Endothelial cell of umbilical vein (primary cell): ENCODE measurements at regions not wholly inside any gene's neighbourhood (a gene's known extent, or its start where the extent isn't known, plus 50 kb on each side); places are given as distances from the start of the nearest gene placed in this dataset.

Experiments used
- BruUV-seq: library from RNA; stranded (reverse); fragments of 400-500 nt; replicated peaks from 2 replicates; lab custom pipeline; 2021; lab: Mats Ljungman, UMichigan
- CTCF ChIA-PET: fragments of 300-600, 350-600 bp; sonication (Branson Sonifier 250); formaldehyde crosslinking; loops from one replicate; lab custom pipeline; 2021; ENCODE audit warnings: antibody characterized with exemption, inconsistent platforms; lab: Charles Lee
- POLR2A ChIA-PET: fragments of 300-600, 350-600 bp; sonication (Branson Sonifier 250); formaldehyde crosslinking; loops from one replicate; lab custom pipeline; 2021; ENCODE audit warnings: antibody characterized with exemption, inconsistent platforms; lab: Charles Lee
- DNase-seq: peaks from one replicate; pipeline ENCODE4 v3.0.0-alpha.2; 2011; ENCODE audit warnings: low read depth, low spot score
- FAIRE-seq: peaks from 2 replicates; lab custom pipeline; 2011; peaks lifted over from hg19 to GRCh38; lab: Jason Lieb, UNC
- H2AFZ ChIP-seq: 2 replicates; pipeline ENCODE4 v1.6.0; 2012; ENCODE audit warnings: low read depth, low read length, control low read depth, inconsistent platforms
- H3K27ac ChIP-seq: 2 replicates; pipeline ENCODE4 v1.5.1; 2011; ENCODE audit warnings: low read depth, mild to moderate bottlenecking, control low read depth, low read length, moderate library complexity; ENCODE audit not compliant: insufficient read depth
- H3K27me3 ChIP-seq, 2 experiments: 2 replicates each; pipeline versions ENCODE4 v1.6.0 to v1.6.1; 2011; ENCODE audit warnings: low read length in 2 of 2, mixed read lengths in 1 of 2; ENCODE audit not compliant: control insufficient read depth in 2 of 2, insufficient read depth in 2 of 2
- H3K36me3 ChIP-seq, 2 experiments: 2 replicates in 1 of 2; 3 replicates in 1 of 2; pipeline ENCODE4 v1.5.1; 2011; ENCODE audit warnings: low read length in 2 of 2, mild to moderate bottlenecking in 1 of 2, moderate library complexity in 1 of 2; ENCODE audit not compliant: control insufficient read depth in 2 of 2, insufficient read depth in 2 of 2; ENCODE audit errors: extremely low read depth in 1 of 2
- H3K4me1 ChIP-seq: 3 replicates; pipeline ENCODE4 v1.5.1; 2011; ENCODE audit warnings: mild to moderate bottlenecking, low read length; ENCODE audit not compliant: control insufficient read depth, insufficient read depth; ENCODE audit errors: extremely low read depth
- H3K4me2 ChIP-seq: 2 replicates; pipeline ENCODE4 v1.6.1; 2011; ENCODE audit warnings: low read length, control low read depth, mixed read lengths; ENCODE audit not compliant: insufficient read depth
- H3K4me3 ChIP-seq, 3 experiments: fragments of 200-600 bp in 1 of 3; sonication (generic), shearing (Covaris generic) in 1 of 3; replicated peaks in 1 of 3; 2 replicates each; pipeline ENCODE4 v1.5.1; 2011 to 2016; ENCODE audit warnings: control low read depth in 3 of 3, low read length in 3 of 3, mild to moderate bottlenecking in 2 of 3, inconsistent platforms in 1 of 3, low read depth in 1 of 3, moderate library complexity in 1 of 3; ENCODE audit not compliant: insufficient read depth in 1 of 3
- H3K79me2 ChIP-seq: 2 replicates; pipeline ENCODE4 v1.6.0; 2012; ENCODE audit warnings: low read length, inconsistent platforms; ENCODE audit not compliant: control insufficient read depth, insufficient read depth
- H3K9ac ChIP-seq: replicated peaks from 2 replicates; pipeline ENCODE3; 2011; ENCODE audit warnings: low read length, control low read depth; ENCODE audit not compliant: insufficient read depth; ENCODE audit errors: extremely low read depth
- H3K9me1 ChIP-seq: replicated peaks from 3 replicates; pipeline ENCODE4 v1.6.0; 2011; ENCODE audit warnings: mild to moderate bottlenecking, low read length; ENCODE audit not compliant: control insufficient read depth, insufficient read depth; ENCODE audit errors: extremely low read depth
- H3K9me3 ChIP-seq: replicated peaks from 2 replicates; pipeline ENCODE4 v1.5.1; 2012; ENCODE audit warnings: low read length, inconsistent platforms; ENCODE audit not compliant: control insufficient read depth, insufficient read depth
- H4K20me1 ChIP-seq: replicated peaks from 2 replicates; pipeline ENCODE3; 2011; ENCODE audit warnings: mild to moderate bottlenecking, low read length; ENCODE audit not compliant: control insufficient read depth, insufficient read depth; ENCODE audit errors: extremely low read depth
- EZH2 ChIP-seq: IDR thresholded peaks from 2 replicates; pipeline ENCODE4 v1.6.1; 2012; ENCODE audit warnings: borderline replicate concordance, low read depth, mild to moderate bottlenecking, moderate library complexity, low read length, inconsistent platforms; ENCODE audit not compliant: severe bottlenecking
- FOS ChIP-seq: IDR thresholded peaks from 2 replicates; pipeline ENCODE4 v1.6.1; 2011; ENCODE audit warnings: mild to moderate bottlenecking, low read length, moderate library complexity, borderline replicate concordance; ENCODE audit not compliant: insufficient read depth
- GATA2 ChIP-seq: IDR thresholded peaks from 2 replicates; pipeline ENCODE4 v1.7.0; 2011; ENCODE audit warnings: low read depth, mild to moderate bottlenecking, moderate library complexity, mixed read lengths, low read length; ENCODE audit not compliant: insufficient read length, insufficient read depth
- JUN ChIP-seq: IDR thresholded peaks from 2 replicates; pipeline ENCODE4 v1.6.1; 2011; ENCODE audit warnings: borderline replicate concordance, low read depth; ENCODE audit not compliant: insufficient read length, insufficient read depth
- MAX ChIP-seq: IDR thresholded peaks from 2 replicates; pipeline ENCODE4 v1.6.1; 2011; ENCODE audit not compliant: insufficient read depth, insufficient read length
- MYC ChIP-seq: IDR thresholded peaks from one replicate; pipeline ENCODE4 v1.6.1; 2011; ENCODE audit warnings: mild to moderate bottlenecking, low read depth, low read length
- POLR2A ChIP-seq: IDR thresholded peaks from 2 replicates; pipeline ENCODE4 v1.6.1; 2012; ENCODE audit warnings: low read depth, mild to moderate bottlenecking, control low read depth, low read length
- POLR2AphosphoS5 ChIP-seq: IDR thresholded peaks from 2 replicates; pipeline ENCODE4 v1.6.1; 2012; ENCODE audit warnings: low read depth, mild to moderate bottlenecking, control low read depth, low read length, moderate library complexity; ENCODE audit not compliant: insufficient read depth
- dilution Hi-C: fragments of 300-500 bp; cut with MboI; formaldehyde crosslinking; loops from one replicate; pipeline ENCODE4 v1.15.0; 2019; ENCODE audit warnings: low sequenced_read_pairs; ENCODE audit not compliant: extremely low pct_ligation_motif_present
- intact Hi-C: fragments of 100-400 bp; cut with micrococcal nuclease; formaldehyde crosslinking; loops from one replicate; pipeline ENCODE4 v1.10.0; 2022
- TF ChIP-seq, protein P1 (sequence below), 2 donors: IDR thresholded peaks; 1 replicate in 1 of 2; 2 replicates in 1 of 2; pipeline ENCODE4 v1.5.1; 2011; ENCODE audit warnings: low read length in 2 of 2, mild to moderate bottlenecking in 2 of 2, moderate library complexity in 2 of 2, control low read depth in 1 of 2, inconsistent platforms in 1 of 2, low read depth in 1 of 2; ENCODE audit not compliant: insufficient read depth in 1 of 2; ENCODE audit errors: extremely low read depth in 1 of 2

GRCh38 chr2:220703279-220703678 is 868.8 kb downstream of the EPHA4 start:
- no TSS peak for BruUV-seq
- no peak for DNase-seq
- ChIA-PET POLR2A (no interaction called here), CTCF (no interaction called here)
- Histone ChIP-seq H3K4me2 (no peak overlapping the region), H3K4me3 (no peak overlapping the region), H3K79me2 (no peaks in the 10 kb centered on the region), H3K9me1 (no peaks in the 10 kb centered on the region), H2AFZ (no peak overlapping the region), H3K27me3 (no peaks in the 10 kb centered on the region), H4K20me1 (no peaks in the 10 kb centered on the region), H3K4me1 (no peaks in the 10 kb centered on the region), H3K27ac (no peak overlapping the region), H3K9me3 (no peaks in the 10 kb centered on the region), H3K36me3 (no peaks in the 10 kb centered on the region), H3K9ac (no peak overlapping the region)
- no peak for FAIRE-seq
- TF ChIP-seq POLR2A: no peak
- intact Hi-C loops (no loop called here), dilution Hi-C loops (no loop called here)

GRCh38 chr2:220704081-220704480 is 868.0 kb downstream of the EPHA4 start:
- Histone ChIP-seq H3K9me3 (no peaks in the 10 kb centered on the region), H3K4me1 (no peaks in the 10 kb centered on the region), H3K79me2 (no peaks in the 10 kb centered on the region), H4K20me1 (no peaks in the 10 kb centered on the region), H3K4me3 (no peak overlapping the region), H3K27ac (no peak overlapping the region), H3K27me3 (no peaks in the 10 kb centered on the region), H2AFZ (no peak overlapping the region), H3K9ac (no peak overlapping the region), H3K4me2 (no peak overlapping the region), H3K36me3 (no peaks in the 10 kb centered on the region), H3K9me1 (no peaks in the 10 kb centered on the region)
- intact Hi-C loops (no loop called here), dilution Hi-C loops (no loop called here)
- ChIA-PET POLR2A (no interaction called here), CTCF (no interaction called here)
- DNase-seq (no peak), FAIRE-seq (no peak)
- no TSS peak for BruUV-seq
- TF ChIP-seq GATA2: no peak
- TF ChIP-seq EZH2: no peak
- TF ChIP-seq, protein P1, sequence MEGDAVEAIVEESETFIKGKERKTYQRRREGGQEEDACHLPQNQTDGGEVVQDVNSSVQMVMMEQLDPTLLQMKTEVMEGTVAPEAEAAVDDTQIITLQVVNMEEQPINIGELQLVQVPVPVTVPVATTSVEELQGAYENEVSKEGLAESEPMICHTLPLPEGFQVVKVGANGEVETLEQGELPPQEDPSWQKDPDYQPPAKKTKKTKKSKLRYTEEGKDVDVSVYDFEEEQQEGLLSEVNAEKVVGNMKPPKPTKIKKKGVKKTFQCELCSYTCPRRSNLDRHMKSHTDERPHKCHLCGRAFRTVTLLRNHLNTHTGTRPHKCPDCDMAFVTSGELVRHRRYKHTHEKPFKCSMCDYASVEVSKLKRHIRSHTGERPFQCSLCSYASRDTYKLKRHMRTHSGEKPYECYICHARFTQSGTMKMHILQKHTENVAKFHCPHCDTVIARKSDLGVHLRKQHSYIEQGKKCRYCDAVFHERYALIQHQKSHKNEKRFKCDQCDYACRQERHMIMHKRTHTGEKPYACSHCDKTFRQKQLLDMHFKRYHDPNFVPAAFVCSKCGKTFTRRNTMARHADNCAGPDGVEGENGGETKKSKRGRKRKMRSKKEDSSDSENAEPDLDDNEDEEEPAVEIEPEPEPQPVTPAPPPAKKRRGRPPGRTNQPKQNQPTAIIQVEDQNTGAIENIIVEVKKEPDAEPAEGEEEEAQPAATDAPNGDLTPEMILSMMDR (IDR thresholded peaks at IDR 0.05; ENCODE audit: extremely low read depth in 1 of 2, insufficient read depth in 1 of 2, low read depth in 1 of 2, low read length in 2 of 2): no peak
- TF ChIP-seq POLR2A: no peak
- TF ChIP-seq JUN: no peak
- no peak for TF ChIP-seq POLR2AphosphoS5
- TF ChIP-seq MAX: no peak
- TF ChIP-seq MYC: no peak
- no peak for TF ChIP-seq FOS
